A673 (cell line): ENCODE measurements at regions not wholly inside any gene's neighbourhood (a gene's known extent, or its start where the extent isn't known, plus 50 kb on each side); places are given as distances from the start of the nearest gene placed in this dataset.

Source experiments
- EZH2 ChIP-seq: fragments of 200-600 bp; sonication (generic); IDR thresholded peaks from 2 replicates; pipeline ENCODE4 v1.6.1; 2017; ENCODE audit warnings: borderline replicate concordance, low read depth, mild to moderate bottlenecking, mixed read lengths, antibody characterized with exemption, low read length; ENCODE audit not compliant: poor library complexity, severe bottlenecking
- TF ChIP-seq, protein P1 (sequence below): fragments of 300-800, 200-600 bp; sonication (generic); conservative IDR thresholded peaks from 2 replicates; pipeline ENCODE4 v1.5.1; 2017; ENCODE audit warnings: low read depth, mild to moderate bottlenecking, antibody characterized with exemption, low read length, moderate library complexity, mixed read lengths

DNA sequence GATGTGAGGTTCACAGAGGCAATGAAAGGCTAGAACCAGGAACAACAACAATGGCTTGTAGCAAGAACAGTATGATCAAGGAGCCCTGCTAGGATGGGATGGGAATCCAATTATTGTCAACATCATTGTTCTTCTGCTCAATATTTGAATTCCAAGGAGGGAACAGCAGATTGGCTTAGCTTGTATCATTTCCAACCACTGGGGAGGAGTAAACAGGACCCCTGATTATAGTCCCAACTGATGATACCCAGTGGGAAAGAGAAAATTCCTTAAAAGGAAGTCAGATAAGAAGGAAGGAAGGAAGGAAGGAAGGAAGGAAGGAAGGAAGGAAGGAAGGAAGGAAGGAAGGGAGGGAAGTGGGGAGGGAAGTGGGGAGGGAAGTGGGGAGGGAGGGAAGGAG is 69.5 kb upstream of the ZC3H12C start:
- TF ChIP-seq, protein P1, sequence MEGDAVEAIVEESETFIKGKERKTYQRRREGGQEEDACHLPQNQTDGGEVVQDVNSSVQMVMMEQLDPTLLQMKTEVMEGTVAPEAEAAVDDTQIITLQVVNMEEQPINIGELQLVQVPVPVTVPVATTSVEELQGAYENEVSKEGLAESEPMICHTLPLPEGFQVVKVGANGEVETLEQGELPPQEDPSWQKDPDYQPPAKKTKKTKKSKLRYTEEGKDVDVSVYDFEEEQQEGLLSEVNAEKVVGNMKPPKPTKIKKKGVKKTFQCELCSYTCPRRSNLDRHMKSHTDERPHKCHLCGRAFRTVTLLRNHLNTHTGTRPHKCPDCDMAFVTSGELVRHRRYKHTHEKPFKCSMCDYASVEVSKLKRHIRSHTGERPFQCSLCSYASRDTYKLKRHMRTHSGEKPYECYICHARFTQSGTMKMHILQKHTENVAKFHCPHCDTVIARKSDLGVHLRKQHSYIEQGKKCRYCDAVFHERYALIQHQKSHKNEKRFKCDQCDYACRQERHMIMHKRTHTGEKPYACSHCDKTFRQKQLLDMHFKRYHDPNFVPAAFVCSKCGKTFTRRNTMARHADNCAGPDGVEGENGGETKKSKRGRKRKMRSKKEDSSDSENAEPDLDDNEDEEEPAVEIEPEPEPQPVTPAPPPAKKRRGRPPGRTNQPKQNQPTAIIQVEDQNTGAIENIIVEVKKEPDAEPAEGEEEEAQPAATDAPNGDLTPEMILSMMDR = no peak
- no peak for TF ChIP-seq EZH2
